WTC11 (cell line): ENCODE measurements at regions not wholly inside any gene's neighbourhood (a gene's known extent, or its start where the extent isn't known, plus 50 kb on each side); places are given as distances from the start of the nearest gene placed in this dataset.
"Not testable (repeated sequence)": the region's sequence is repeated elsewhere in the genome, so short reads cannot be mapped to it uniquely, and the experiment has no call there.

Source experiments
- ETV6 ChIP-seq: sonication (generic); formaldehyde crosslinking; IDR thresholded peaks from 2 replicates; pipeline ENCODE4 v1.8.1; 2022; ENCODE audit warnings: mild to moderate bottlenecking, missing genetic modification reagents
- NR2C2 ChIP-seq: sonication (generic); formaldehyde crosslinking; IDR thresholded peaks from 2 replicates; pipeline ENCODE4 v1.8.0; 2022; ENCODE audit warnings: mild to moderate bottlenecking, missing genetic modification reagents
- ZNF138 ChIP-seq: sonication (generic); formaldehyde crosslinking; conservative IDR thresholded peaks from 2 replicates; pipeline ENCODE4 v1.8.1; 2022; ENCODE audit warnings: mild to moderate bottlenecking, moderate library complexity, missing genetic modification reagents
- TF ChIP-seq, protein P1 (sequence below): fragments of 200-600 bp; IDR thresholded peaks from 2 replicates; pipeline ENCODE4 v1.8.0; 2022; ENCODE audit warnings: antibody characterized with exemption
- TF ChIP-seq, protein P2 (sequence below): sonication (generic); formaldehyde crosslinking; IDR thresholded peaks from 2 replicates; pipeline ENCODE4 v1.8.0; 2023; ENCODE audit warnings: missing genetic modification reagents
- TF ChIP-seq, protein P3 (sequence below): sonication (generic); formaldehyde crosslinking; IDR thresholded peaks from 2 replicates; pipeline ENCODE4 v1.8.1; 2023; ENCODE audit warnings: mild to moderate bottlenecking, missing genetic modification reagents
- TF ChIP-seq, protein P4 (sequence below): sonication (generic); formaldehyde crosslinking; IDR thresholded peaks from 2 replicates; pipeline ENCODE4 v1.8.0; 2022; ENCODE audit warnings: mild to moderate bottlenecking, missing genetic modification reagents
- TF ChIP-seq, protein P5 (sequence below): sonication (generic); formaldehyde crosslinking; IDR thresholded peaks from 2 replicates; pipeline ENCODE4 v1.8.1; 2022; ENCODE audit warnings: low read depth, missing genetic modification reagents, borderline replicate concordance
- TF ChIP-seq, protein P6 (sequence below): sonication (generic); formaldehyde crosslinking; IDR thresholded peaks from 2 replicates; pipeline ENCODE4 v1.8.1; 2023; ENCODE audit warnings: mild to moderate bottlenecking, missing genetic modification reagents, moderate library complexity

DNA sequence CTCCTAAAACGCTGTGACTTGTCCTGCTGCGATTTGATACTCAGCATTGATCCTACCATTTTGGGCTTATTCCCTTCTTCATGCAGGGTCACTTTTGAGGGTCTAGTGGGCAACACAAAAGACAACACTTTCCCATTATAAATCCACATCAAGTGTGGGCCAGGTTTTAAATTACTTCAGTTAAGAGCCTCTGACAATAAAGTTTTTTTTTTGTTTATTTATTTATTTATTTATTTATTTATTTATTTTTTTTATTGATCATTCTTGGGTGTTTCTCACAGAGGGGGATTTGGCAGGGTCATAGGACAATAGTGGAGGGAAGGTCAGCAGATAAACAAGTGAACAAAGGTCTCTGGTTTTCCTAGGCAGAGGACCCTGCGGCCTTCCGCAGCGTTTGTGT lies 176.2 kb upstream of the FBXL17 start:
- TF ChIP-seq, protein P1, sequence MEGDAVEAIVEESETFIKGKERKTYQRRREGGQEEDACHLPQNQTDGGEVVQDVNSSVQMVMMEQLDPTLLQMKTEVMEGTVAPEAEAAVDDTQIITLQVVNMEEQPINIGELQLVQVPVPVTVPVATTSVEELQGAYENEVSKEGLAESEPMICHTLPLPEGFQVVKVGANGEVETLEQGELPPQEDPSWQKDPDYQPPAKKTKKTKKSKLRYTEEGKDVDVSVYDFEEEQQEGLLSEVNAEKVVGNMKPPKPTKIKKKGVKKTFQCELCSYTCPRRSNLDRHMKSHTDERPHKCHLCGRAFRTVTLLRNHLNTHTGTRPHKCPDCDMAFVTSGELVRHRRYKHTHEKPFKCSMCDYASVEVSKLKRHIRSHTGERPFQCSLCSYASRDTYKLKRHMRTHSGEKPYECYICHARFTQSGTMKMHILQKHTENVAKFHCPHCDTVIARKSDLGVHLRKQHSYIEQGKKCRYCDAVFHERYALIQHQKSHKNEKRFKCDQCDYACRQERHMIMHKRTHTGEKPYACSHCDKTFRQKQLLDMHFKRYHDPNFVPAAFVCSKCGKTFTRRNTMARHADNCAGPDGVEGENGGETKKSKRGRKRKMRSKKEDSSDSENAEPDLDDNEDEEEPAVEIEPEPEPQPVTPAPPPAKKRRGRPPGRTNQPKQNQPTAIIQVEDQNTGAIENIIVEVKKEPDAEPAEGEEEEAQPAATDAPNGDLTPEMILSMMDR = not testable (repeated sequence)
- TF ChIP-seq NR2C2 (CRISPR knock-in tag); ZNF138; ETV6 (CRISPR knock-in tag): not testable (repeated sequence)
- TF ChIP-seq, protein P2, sequence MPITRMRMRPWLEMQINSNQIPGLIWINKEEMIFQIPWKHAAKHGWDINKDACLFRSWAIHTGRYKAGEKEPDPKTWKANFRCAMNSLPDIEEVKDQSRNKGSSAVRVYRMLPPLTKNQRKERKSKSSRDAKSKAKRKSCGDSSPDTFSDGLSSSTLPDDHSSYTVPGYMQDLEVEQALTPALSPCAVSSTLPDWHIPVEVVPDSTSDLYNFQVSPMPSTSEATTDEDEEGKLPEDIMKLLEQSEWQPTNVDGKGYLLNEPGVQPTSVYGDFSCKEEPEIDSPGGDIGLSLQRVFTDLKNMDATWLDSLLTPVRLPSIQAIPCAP (CRISPR knock-in tag) = not testable (repeated sequence)
- TF ChIP-seq, protein P3, sequence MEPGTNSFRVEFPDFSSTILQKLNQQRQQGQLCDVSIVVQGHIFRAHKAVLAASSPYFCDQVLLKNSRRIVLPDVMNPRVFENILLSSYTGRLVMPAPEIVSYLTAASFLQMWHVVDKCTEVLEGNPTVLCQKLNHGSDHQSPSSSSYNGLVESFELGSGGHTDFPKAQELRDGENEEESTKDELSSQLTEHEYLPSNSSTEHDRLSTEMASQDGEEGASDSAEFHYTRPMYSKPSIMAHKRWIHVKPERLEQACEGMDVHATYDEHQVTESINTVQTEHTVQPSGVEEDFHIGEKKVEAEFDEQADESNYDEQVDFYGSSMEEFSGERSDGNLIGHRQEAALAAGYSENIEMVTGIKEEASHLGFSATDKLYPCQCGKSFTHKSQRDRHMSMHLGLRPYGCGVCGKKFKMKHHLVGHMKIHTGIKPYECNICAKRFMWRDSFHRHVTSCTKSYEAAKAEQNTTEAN (CRISPR knock-in tag) = not testable (repeated sequence)
- TF ChIP-seq, protein P4, sequence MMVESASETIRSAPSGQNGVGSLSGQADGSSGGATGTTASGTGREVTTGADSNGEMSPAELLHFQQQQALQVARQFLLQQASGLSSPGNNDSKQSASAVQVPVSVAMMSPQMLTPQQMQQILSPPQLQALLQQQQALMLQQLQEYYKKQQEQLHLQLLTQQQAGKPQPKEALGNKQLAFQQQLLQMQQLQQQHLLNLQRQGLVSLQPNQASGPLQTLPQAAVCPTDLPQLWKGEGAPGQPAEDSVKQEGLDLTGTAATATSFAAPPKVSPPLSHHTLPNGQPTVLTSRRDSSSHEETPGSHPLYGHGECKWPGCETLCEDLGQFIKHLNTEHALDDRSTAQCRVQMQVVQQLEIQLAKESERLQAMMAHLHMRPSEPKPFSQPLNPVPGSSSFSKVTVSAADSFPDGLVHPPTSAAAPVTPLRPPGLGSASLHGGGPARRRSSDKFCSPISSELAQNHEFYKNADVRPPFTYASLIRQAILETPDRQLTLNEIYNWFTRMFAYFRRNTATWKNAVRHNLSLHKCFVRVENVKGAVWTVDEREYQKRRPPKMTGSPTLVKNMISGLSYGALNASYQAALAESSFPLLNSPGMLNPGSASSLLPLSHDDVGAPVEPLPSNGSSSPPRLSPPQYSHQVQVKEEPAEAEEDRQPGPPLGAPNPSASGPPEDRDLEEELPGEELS (CRISPR knock-in tag) = not testable (repeated sequence)
- TF ChIP-seq, protein P5, sequence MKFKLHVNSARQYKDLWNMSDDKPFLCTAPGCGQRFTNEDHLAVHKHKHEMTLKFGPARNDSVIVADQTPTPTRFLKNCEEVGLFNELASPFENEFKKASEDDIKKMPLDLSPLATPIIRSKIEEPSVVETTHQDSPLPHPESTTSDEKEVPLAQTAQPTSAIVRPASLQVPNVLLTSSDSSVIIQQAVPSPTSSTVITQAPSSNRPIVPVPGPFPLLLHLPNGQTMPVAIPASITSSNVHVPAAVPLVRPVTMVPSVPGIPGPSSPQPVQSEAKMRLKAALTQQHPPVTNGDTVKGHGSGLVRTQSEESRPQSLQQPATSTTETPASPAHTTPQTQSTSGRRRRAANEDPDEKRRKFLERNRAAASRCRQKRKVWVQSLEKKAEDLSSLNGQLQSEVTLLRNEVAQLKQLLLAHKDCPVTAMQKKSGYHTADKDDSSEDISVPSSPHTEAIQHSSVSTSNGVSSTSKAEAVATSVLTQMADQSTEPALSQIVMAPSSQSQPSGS (CRISPR knock-in tag) = not testable (repeated sequence)
- TF ChIP-seq, protein P6, sequence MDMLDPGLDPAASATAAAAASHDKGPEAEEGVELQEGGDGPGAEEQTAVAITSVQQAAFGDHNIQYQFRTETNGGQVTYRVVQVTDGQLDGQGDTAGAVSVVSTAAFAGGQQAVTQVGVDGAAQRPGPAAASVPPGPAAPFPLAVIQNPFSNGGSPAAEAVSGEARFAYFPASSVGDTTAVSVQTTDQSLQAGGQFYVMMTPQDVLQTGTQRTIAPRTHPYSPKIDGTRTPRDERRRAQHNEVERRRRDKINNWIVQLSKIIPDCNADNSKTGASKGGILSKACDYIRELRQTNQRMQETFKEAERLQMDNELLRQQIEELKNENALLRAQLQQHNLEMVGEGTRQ (CRISPR knock-in tag) = not testable (repeated sequence)
